HFF-Myc (cell line): ENCODE measurements at regions not wholly inside any gene's neighbourhood (a gene's known extent, or its start where the extent isn't known, plus 50 kb on each side); places are given as distances from the start of the nearest gene placed in this dataset.

Source experiments
- DNase-seq: peaks from one replicate; pipeline ENCODE4 v3.0.0-alpha.2; 2011; ENCODE audit warnings: low read depth; ENCODE audit errors: extremely low read depth
- H3K4me3 ChIP-seq: replicated peaks from 2 replicates; pipeline ENCODE4 v1.5.1; 2011; ENCODE audit warnings: low read depth, mild to moderate bottlenecking, control low read depth, low read length
- TF ChIP-seq, protein P1 (sequence below): IDR thresholded peaks from 2 replicates; pipeline ENCODE4 v1.5.1; 2012; ENCODE audit warnings: mild to moderate bottlenecking, low read depth, low read length, control low read depth; ENCODE audit errors: missing control alignments

DNA sequence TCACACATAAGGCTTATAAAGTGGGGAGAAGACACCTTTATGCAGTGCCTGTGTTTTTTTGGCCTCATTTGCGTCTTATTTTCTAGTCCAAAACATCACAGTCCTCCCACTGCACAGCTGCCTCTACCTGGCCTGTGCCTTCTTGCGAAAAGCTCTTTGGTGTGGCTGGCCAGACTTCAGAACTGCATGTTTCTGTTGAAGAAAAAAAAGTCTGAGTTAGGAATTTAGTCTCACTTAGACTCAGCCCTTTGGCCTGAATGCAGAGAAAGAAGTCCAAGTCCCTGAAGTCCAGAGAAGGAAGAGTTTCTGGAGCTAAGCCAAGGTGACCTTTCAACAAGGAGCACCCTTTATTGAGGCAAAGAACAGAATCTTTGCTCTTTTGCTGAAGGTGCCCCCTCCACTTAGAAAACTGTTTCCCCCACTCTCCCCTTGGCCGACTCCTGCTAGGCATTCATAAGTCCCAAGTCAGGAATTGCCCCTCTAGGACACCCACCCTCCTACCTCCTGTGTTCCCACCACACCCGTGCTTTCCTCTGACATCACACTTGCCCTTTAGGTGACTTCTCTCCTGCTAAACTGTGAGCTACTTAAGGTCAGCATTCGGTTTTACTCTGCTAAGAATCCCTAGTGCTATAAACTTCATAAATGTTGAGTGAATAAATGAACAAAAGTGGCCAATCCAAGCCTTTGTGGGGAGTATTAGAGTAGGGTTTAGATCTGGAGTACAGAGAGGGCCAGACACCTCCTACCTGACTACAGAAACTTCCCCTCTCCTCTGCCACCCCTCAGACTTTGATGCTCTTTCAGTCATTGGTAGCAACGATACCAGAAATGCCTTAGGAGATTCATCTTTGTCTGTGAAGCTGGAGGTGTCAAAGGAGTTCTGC lies 226.8 kb downstream of the LACC1 start:
- H3K4me3 ChIP-seq = no peak overlapping the region
- TF ChIP-seq, protein P1, sequence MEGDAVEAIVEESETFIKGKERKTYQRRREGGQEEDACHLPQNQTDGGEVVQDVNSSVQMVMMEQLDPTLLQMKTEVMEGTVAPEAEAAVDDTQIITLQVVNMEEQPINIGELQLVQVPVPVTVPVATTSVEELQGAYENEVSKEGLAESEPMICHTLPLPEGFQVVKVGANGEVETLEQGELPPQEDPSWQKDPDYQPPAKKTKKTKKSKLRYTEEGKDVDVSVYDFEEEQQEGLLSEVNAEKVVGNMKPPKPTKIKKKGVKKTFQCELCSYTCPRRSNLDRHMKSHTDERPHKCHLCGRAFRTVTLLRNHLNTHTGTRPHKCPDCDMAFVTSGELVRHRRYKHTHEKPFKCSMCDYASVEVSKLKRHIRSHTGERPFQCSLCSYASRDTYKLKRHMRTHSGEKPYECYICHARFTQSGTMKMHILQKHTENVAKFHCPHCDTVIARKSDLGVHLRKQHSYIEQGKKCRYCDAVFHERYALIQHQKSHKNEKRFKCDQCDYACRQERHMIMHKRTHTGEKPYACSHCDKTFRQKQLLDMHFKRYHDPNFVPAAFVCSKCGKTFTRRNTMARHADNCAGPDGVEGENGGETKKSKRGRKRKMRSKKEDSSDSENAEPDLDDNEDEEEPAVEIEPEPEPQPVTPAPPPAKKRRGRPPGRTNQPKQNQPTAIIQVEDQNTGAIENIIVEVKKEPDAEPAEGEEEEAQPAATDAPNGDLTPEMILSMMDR = no peak
- no peak for DNase-seq

DNA sequence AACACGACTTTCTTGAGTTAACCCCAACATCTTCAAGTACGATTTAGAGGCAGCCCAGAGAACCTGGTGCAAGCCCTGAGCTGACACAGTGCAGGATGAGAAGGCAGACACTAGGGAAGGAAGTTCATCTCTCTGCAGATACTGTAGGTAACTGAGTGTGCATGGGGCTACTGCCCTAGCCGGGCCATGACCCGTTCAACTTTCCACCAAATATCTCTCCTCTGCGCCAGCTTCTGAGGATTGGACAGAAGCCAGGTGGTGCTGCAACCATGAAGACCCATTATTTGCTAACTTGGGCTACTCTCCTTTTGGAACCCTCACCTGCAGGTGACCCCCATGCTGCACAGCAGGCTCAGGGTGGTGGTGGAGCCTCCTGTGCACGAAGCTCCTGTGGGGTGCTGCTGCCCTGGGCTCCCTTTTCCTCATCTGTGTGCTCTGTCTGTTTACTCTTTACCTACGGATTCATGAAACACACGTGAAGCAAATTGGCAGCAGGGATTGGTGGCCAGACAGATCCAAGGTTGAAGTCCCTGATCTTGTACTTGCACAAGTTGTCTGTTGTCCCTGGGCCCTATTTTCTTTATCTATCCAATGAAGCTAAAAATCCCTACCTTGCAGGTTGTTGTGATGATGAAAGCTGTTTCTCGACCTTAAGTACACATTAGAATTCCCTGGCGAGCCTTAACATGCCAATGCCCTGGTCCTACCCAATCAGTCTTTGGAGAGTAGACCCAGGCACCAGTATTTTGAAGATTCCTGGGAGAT lies 227.8 kb downstream of the LACC1 start:
- H3K4me3 ChIP-seq = no peak overlapping the region
- TF ChIP-seq, protein P1 = no peak
- DNase-seq = no peak

GRCh38 chr13:44108331-44108858 lies 228.7 kb downstream of the LACC1 start:
- TF ChIP-seq, protein P1 = no peak
- H3K4me3 ChIP-seq = no peak overlapping the region
- no peak for DNase-seq

DNA sequence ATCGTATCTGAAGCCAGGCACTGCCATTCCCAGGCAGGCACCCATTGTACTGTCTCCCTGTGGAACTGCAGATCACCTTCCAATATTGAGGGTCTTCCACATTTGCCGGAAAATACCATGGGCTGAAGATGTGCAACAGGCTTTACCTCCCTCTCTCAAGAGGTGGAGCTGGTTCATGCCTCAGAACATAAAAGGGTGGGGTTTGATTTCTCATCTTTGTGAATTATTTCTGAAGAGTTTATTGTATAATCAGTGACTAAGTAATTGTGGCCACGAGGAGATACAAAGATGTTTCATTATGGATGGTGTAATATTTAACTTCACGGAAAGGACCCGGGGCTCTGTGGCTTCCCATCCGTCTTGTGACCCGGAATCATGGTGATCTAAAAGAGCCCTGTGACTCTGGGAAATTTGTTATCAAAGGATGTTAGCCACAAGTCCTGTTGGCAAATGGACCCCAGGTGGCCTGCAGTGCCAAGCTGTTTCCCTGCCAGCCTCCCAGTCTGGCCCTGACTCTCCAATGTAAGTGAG lies 230.5 kb downstream of the LACC1 start:
- no peak overlapping the region for H3K4me3 ChIP-seq
- no peak for DNase-seq
- TF ChIP-seq, protein P1 = no peak

DNA sequence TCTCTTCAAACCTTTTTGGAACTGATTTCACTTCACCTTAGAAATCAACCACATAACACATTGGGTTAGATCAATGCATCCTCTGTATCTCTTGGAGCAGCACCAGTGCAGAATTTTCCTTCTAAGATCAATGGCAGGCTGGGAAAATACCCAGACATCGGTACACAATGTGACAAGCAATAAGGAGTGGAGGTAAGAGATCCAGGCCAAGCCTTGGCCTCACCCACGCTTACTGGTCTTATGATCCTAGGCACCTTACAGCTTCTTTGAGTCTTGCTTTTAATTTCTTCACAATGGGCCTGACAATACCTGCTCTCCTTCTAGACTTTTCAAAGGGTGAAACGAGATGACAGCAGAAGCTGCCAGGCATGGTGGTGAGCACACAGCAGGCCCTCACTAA lies 232.0 kb downstream of the LACC1 start:
- TF ChIP-seq, protein P1 = no peak
- DNase-seq = no peak
- H3K4me3 ChIP-seq = no peak overlapping the region

DNA sequence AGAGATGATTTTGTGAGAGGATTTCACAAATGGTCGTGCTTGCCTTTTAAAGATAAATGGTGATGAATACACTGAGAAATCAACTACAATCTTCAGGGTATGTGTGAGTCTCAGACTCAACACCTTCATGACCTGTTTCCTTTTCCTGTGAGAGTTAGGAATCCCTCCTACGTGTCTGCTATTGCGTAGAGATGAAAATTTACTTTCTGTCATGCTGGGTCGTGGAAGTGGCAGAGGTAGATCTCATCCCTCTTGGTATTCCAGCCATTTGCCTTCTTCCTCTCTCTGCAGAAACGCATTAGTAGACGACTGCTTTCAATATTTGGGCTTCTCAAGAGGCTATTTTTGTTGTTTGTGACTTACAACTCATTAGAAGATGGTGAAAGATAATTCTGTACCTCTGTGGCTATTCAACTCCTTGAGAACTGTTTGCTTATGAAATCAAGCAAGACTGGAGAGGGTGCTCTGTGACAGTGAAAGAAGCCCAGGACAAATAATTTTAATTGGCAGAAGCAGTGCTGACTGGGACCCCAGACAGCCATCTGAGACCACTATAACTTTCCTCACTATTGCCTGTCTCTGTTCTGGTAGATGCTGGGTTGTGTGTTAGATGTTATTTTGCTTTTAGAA lies 233.1 kb downstream of the LACC1 start:
- TF ChIP-seq, protein P1 = no peak
- no peak for DNase-seq
- H3K4me3 ChIP-seq = no peak overlapping the region
